ENCODE measurements at regions not wholly inside any gene's neighbourhood (a gene's known extent, or its start where the extent isn't known, plus 50 kb on each side); places are given as distances from the start of the nearest gene placed in this dataset.

DNA sequence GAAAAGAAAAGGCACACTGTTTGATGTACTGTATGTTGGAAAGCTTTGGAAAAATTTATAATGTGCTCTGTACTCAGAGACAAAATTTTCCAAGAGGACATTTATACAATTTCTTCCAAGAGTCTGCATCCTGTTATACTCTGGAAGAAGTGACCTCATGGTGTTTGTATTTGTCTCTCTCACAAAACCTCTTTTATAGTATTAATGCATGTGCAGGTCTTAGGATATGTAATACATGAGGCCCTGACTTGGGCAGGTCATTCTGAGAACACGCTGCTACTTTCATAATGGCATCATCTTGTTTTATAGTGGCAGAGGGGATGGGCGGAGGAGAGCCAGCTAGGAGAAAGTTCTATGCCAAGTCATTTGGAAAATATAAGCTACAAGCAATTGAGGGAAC lies 72.0 kb upstream of the P3H2 start:
- TF ChIP-seq, protein P1, sequence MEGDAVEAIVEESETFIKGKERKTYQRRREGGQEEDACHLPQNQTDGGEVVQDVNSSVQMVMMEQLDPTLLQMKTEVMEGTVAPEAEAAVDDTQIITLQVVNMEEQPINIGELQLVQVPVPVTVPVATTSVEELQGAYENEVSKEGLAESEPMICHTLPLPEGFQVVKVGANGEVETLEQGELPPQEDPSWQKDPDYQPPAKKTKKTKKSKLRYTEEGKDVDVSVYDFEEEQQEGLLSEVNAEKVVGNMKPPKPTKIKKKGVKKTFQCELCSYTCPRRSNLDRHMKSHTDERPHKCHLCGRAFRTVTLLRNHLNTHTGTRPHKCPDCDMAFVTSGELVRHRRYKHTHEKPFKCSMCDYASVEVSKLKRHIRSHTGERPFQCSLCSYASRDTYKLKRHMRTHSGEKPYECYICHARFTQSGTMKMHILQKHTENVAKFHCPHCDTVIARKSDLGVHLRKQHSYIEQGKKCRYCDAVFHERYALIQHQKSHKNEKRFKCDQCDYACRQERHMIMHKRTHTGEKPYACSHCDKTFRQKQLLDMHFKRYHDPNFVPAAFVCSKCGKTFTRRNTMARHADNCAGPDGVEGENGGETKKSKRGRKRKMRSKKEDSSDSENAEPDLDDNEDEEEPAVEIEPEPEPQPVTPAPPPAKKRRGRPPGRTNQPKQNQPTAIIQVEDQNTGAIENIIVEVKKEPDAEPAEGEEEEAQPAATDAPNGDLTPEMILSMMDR (IDR thresholded peaks at IDR 0.05), result no peak
- TF ChIP-seq POLR2A (IDR thresholded peaks at IDR 0.05), result no peak
